Astrocyte of the cerebellum (primary cell): ENCODE measurements at regions not wholly inside any gene's neighbourhood (a gene's known extent, or its start where the extent isn't known, plus 50 kb on each side); places are given as distances from the start of the nearest gene placed in this dataset.
"Not testable (repeated sequence)": the region's sequence is repeated elsewhere in the genome, so short reads cannot be mapped to it uniquely, and the experiment has no call there.

Source experiments
- DNase-seq: peaks from one replicate; pipeline ENCODE4 v3.0.0-alpha.2; 2011; ENCODE audit warnings: low read depth
- H3K4me3 ChIP-seq: 2 replicates; pipeline ENCODE4 v1.5.1; 2011; ENCODE audit warnings: mild to moderate bottlenecking, low read depth, low read length, moderate library complexity
- CTCF ChIP-seq: IDR thresholded peaks from 2 replicates; pipeline ENCODE4 v1.5.1; 2012; ENCODE audit warnings: low read length, low read depth, moderate library complexity, mild to moderate bottlenecking; ENCODE audit errors: missing control alignments
- in situ Hi-C: cut with HindIII; loops from 2 replicates; pipeline ENCODE4 v1.10.0; 2017; ENCODE audit warnings: low sequenced_read_pairs

GRCh38 chr16:26709754-26710153 lies 357.0 kb upstream of the C16orf82 start:
- no peak for TF ChIP-seq CTCF
- in situ Hi-C loops = no loop called here
- H3K4me3 ChIP-seq = no peak overlapping the region
- no peak for DNase-seq

- DNase-seq = no peak
- H3K4me3 ChIP-seq = no peak overlapping the region
- in situ Hi-C loops = no loop called here
- no peak for TF ChIP-seq CTCF
Observed at GRCh38 chr16:26710450-26710849, 356.3 kb upstream of the C16orf82 start.

- H3K4me3 ChIP-seq = no peak overlapping the region
- no peak for DNase-seq
- no peak for TF ChIP-seq CTCF
- in situ Hi-C loops = no loop called here
Observed at GRCh38 chr16:26712876-26713275, 353.9 kb upstream of the C16orf82 start.

- no peak for DNase-seq
- no peak for TF ChIP-seq CTCF
- H3K4me3 ChIP-seq = no peak overlapping the region
- in situ Hi-C loops = no loop called here
Observed at GRCh38 chr16:26715969-26716368, 350.8 kb upstream of the C16orf82 start.

- no peak overlapping the region for H3K4me3 ChIP-seq
- no peak for DNase-seq
- no peak for TF ChIP-seq CTCF
- in situ Hi-C loops = no loop called here
Observed at GRCh38 chr16:26717826-26718225, 348.9 kb upstream of the C16orf82 start.

GRCh38 chr16:26721290-26721689 lies 345.4 kb upstream of the C16orf82 start:
- H3K4me3 ChIP-seq = no peak overlapping the region
- no peak for TF ChIP-seq CTCF
- no peak for DNase-seq
- in situ Hi-C loops = no loop called here

GRCh38 chr16:26721957-26722356 lies 344.8 kb upstream of the C16orf82 start:
- H3K4me3 ChIP-seq, in situ Hi-C loops, DNase-seq: not testable (repeated sequence)
